HCT116 (cell line): ENCODE measurements at regions not wholly inside any gene's neighbourhood (a gene's known extent, or its start where the extent isn't known, plus 50 kb on each side); places are given as distances from the start of the nearest gene placed in this dataset.

Experiments
- ATAC-seq: fragments of 200-7000 bp; cut with Tn5 transposase; 2 replicates; pipeline ENCODE4 v1.9.1; 2020; ENCODE audit warnings: mild to moderate bottlenecking, moderate library complexity
- BruUV-seq: library from RNA; stranded (reverse); fragments of 400-500 nt; replicated peaks from 2 replicates; lab custom pipeline; 2021; lab: Mats Ljungman, UMichigan
- CTCF ChIA-PET: fragments of 300-600 bp; sonication (Branson Sonifier 250); formaldehyde crosslinking; loops from one replicate; lab custom pipeline; 2021; ENCODE audit warnings: antibody characterized with exemption; lab: Charles Lee
- POLR2A ChIA-PET: fragments of 300-600, 350-600 bp; sonication (Branson Sonifier 250); formaldehyde crosslinking; loops from one replicate; lab custom pipeline; 2021; ENCODE audit warnings: antibody characterized with exemption; lab: Charles Lee
- RAD21 ChIA-PET, 2 experiments: fragments of 300-600 bp; sonication (Branson Sonifier 250); formaldehyde crosslinking; loops; one replicate each; lab custom pipeline; 2023; ENCODE audit warnings: low total read pairs in 2 of 2; ENCODE audit not compliant: uncharacterized antibody in 2 of 2, unreplicated experiment in 2 of 2, low non-redundant PET in 1 of 2; lab: Charles Lee
- DNase-seq: peaks from one replicate; pipeline ENCODE4 v3.0.0-alpha.2; 2010; ENCODE audit warnings: low read depth, low spot score
- H2AFZ ChIP-seq: fragments of 200-600 bp; shearing (Covaris generic), sonication (generic); 2 replicates; pipeline ENCODE4 v1.6.1; 2017; ENCODE audit warnings: low read depth, mixed run types, mixed read lengths, antibody characterized with exemption, low read length; ENCODE audit not compliant: poor library complexity, severe bottlenecking
- H3K27ac ChIP-seq: 2 replicates; pipeline ENCODE4 v1.5.1; 2012; ENCODE audit warnings: low read depth, low read length
- H3K27me3 ChIP-seq: fragments of 200-600 bp; sonication (generic); 2 replicates; pipeline ENCODE4 v1.6.1; 2016; ENCODE audit warnings: mixed run types, low read length, mixed read lengths; ENCODE audit not compliant: insufficient read depth
- H3K36me3 ChIP-seq, 2 experiments: fragments of 200-500 bp in 1 of 2; fragments of 200-600 bp in 1 of 2; sonication (Bioruptor generic) in 1 of 2; sonication (generic) in 1 of 2; 2 replicates each; pipeline versions ENCODE4 v1.5.1 to v1.6.1; 2014 to 2016; ENCODE audit warnings: low read length in 2 of 2, inconsistent platforms in 1 of 2, mixed read lengths in 1 of 2, mixed run types in 1 of 2; ENCODE audit not compliant: insufficient read depth in 2 of 2, control insufficient read depth in 1 of 2
- H3K4me1 ChIP-seq, 2 experiments: fragments of 200-600 bp in 1 of 2; sonication (generic) in 1 of 2; 2 replicates each; pipeline versions ENCODE4 v1.5.1 to v1.6.1; 2012 to 2017; ENCODE audit warnings: low read length in 2 of 2, inconsistent platforms in 1 of 2, mild to moderate bottlenecking in 1 of 2, mixed read lengths in 1 of 2, mixed run types in 1 of 2, moderate library complexity in 1 of 2; ENCODE audit not compliant: insufficient read depth in 2 of 2, control insufficient read depth in 1 of 2
- H3K4me2 ChIP-seq: fragments of 200-600 bp; sonication (generic); 2 replicates; pipeline ENCODE4 v1.6.1; 2017; ENCODE audit warnings: mixed run types, low read length, mixed read lengths
- H3K4me3 ChIP-seq, 2 experiments: fragments of 200-600 bp in 1 of 2; sonication (generic) in 1 of 2; replicated peaks in 1 of 2; 2 replicates each; pipeline ENCODE4 v1.5.1; 2011 to 2016; ENCODE audit warnings: low read length in 2 of 2, control low read depth in 1 of 2, low read depth in 1 of 2, mild to moderate bottlenecking in 1 of 2, mixed read lengths in 1 of 2, mixed run types in 1 of 2
- H3K79me2 ChIP-seq: fragments of 200-600 bp; sonication (generic); 2 replicates; pipeline ENCODE4 v1.6.1; 2017; ENCODE audit warnings: mild to moderate bottlenecking, mixed run types, low read length, moderate library complexity, mixed read lengths; ENCODE audit not compliant: insufficient read depth
- H3K9ac ChIP-seq: fragments of 200-600 bp; sonication (generic); 2 replicates; pipeline ENCODE4 v1.6.1; 2016; ENCODE audit warnings: low read length, mixed read lengths
- H3K9me2 ChIP-seq: fragments of 200-600 bp; sonication (generic), shearing (Covaris generic); 2 replicates; pipeline ENCODE4 v1.6.1; 2017; ENCODE audit warnings: mixed run types, mild to moderate bottlenecking, moderate library complexity; ENCODE audit not compliant: insufficient read depth
- H3K9me3 ChIP-seq, 2 experiments: fragments of 200-500 bp in 1 of 2; fragments of 200-600 bp in 1 of 2; sonication (Bioruptor generic) in 1 of 2; sonication (generic) in 1 of 2; 2 replicates each; pipeline ENCODE4 v1.6.1; 2014 to 2017; ENCODE audit warnings: low read length in 2 of 2, mixed read lengths in 2 of 2, inconsistent platforms in 1 of 2, low read depth in 1 of 2, mild to moderate bottlenecking in 1 of 2, mixed run types in 1 of 2, moderate library complexity in 1 of 2; ENCODE audit not compliant: control insufficient read depth in 1 of 2, insufficient read depth in 1 of 2
- H4K20me1 ChIP-seq: fragments of 200-600 bp; sonication (generic), shearing (Covaris generic); 2 replicates; pipeline ENCODE4 v1.6.1; 2017; ENCODE audit warnings: mixed run types, mild to moderate bottlenecking, moderate library complexity; ENCODE audit not compliant: insufficient read depth
- ATF3 ChIP-seq: IDR thresholded peaks from 2 replicates; pipeline ENCODE4 v1.6.1; 2012
- CBX3 ChIP-seq: IDR thresholded peaks from 2 replicates; pipeline ENCODE4 v1.6.1; 2012; ENCODE audit warnings: low read depth
- CEBPB ChIP-seq: IDR thresholded peaks from 2 replicates; pipeline ENCODE4 v1.6.1; 2012; ENCODE audit warnings: low read depth
- CTCF ChIP-seq, 3 experiments: fragments of 200-600 bp in 1 of 3; sonication (generic) in 1 of 3; IDR thresholded peaks in 2 of 3; conservative IDR thresholded peaks in 1 of 3; 2 replicates each; pipeline ENCODE4 v1.5.1; 2012 to 2017; ENCODE audit warnings: low read depth in 2 of 3, low read length in 2 of 3, antibody characterized with exemption in 1 of 3, borderline replicate concordance in 1 of 3, control low read depth in 1 of 3, mild to moderate bottlenecking in 1 of 3, mixed read lengths in 1 of 3, mixed run types in 1 of 3, moderate library complexity in 1 of 3; ENCODE audit not compliant: insufficient read depth in 1 of 3
- ELF1 ChIP-seq: IDR thresholded peaks from 2 replicates; pipeline ENCODE4 v1.6.1; 2012; ENCODE audit warnings: low read depth, borderline replicate concordance
- EZH2 ChIP-seq: fragments of 200-600 bp; sonication (generic); IDR thresholded peaks from 2 replicates; pipeline ENCODE4 v1.6.1; 2017; ENCODE audit warnings: antibody characterized with exemption, mixed run types
- EZH2phosphoT487 ChIP-seq: fragments of 200-600 bp; IDR thresholded peaks from 2 replicates; pipeline ENCODE4 v1.6.1; 2018; ENCODE audit warnings: antibody characterized with exemption, borderline replicate concordance
- JUND ChIP-seq: IDR thresholded peaks from 2 replicates; pipeline ENCODE4 v1.6.1; 2012
- POLR2A ChIP-seq: IDR thresholded peaks from 2 replicates; pipeline ENCODE4 v1.7.0; 2011; ENCODE audit warnings: borderline replicate concordance; ENCODE audit not compliant: insufficient read depth, insufficient read length; ENCODE audit errors: extremely low read depth
- POLR2AphosphoS5 ChIP-seq: IDR thresholded peaks from 2 replicates; pipeline ENCODE4 v1.6.1; 2011; ENCODE audit warnings: mild to moderate bottlenecking, low read depth, low read length, moderate library complexity
- RAD21 ChIP-seq: IDR thresholded peaks from 2 replicates; pipeline ENCODE4 v1.6.1; 2012; ENCODE audit warnings: low read depth, mild to moderate bottlenecking
- SP1 ChIP-seq: IDR thresholded peaks from 2 replicates; pipeline ENCODE4 v1.6.1; 2012; ENCODE audit warnings: low read depth
- SRF ChIP-seq: IDR thresholded peaks from 2 replicates; pipeline ENCODE4 v1.6.1; 2012; ENCODE audit warnings: low read depth
- TCF7L2 ChIP-seq: IDR thresholded peaks from 2 replicates; pipeline ENCODE4 v1.7.0; 2011; ENCODE audit warnings: borderline replicate concordance, inconsistent platforms; ENCODE audit not compliant: insufficient read depth, insufficient read length; ENCODE audit errors: extremely low read depth
- YY1 ChIP-seq: IDR thresholded peaks from 2 replicates; pipeline ENCODE4 v1.6.1; 2011; ENCODE audit warnings: low read length, low read depth, moderate library complexity, mild to moderate bottlenecking; ENCODE audit not compliant: insufficient replicate concordance; ENCODE audit errors: extremely low read depth
- ZBTB33 ChIP-seq: IDR thresholded peaks from 2 replicates; pipeline ENCODE4 v1.6.1; 2011; ENCODE audit warnings: mild to moderate bottlenecking, low read length, moderate library complexity; ENCODE audit not compliant: insufficient replicate concordance; ENCODE audit errors: extremely low read depth
- ZNF274 ChIP-seq: fragments of 200-500 bp; sonication (Bioruptor generic); IDR thresholded peaks from 2 replicates; pipeline ENCODE4 v1.6.1; 2014; ENCODE audit warnings: mild to moderate bottlenecking, low read depth, low read length, inconsistent platforms
- intact Hi-C: fragments of 100-400 bp; cut with micrococcal nuclease; formaldehyde crosslinking; loops from 2 replicates; pipeline ENCODE4 v1.10.0; 2022

- ATAC-seq: no peak
- POLR2A ChIA-PET: no interaction called here
- no peaks in the 10 kb centered on the region for H3K4me1 ChIP-seq
- no TSS peak for BruUV-seq
- no peak overlapping the region for H3K9ac ChIP-seq
- no peak for TF ChIP-seq JUND
- no peak for TF ChIP-seq YY1
- no peak for TF ChIP-seq TCF7L2
- TF ChIP-seq CBX3: no peak
- no peak for TF ChIP-seq SP1
- no peak for TF ChIP-seq POLR2AphosphoS5
- TF ChIP-seq CEBPB: no peak
- no peak for TF ChIP-seq ATF3
- no peak for TF ChIP-seq POLR2A
- TF ChIP-seq EZH2phosphoT487: no peak
- TF ChIP-seq CTCF (IDR thresholded peaks at IDR 0.05 in 2 of 3, conservative IDR thresholded peaks at IDR 0.05 in 1 of 3; ENCODE audit: borderline replicate concordance in 1 of 3, insufficient read depth in 1 of 3, low read depth in 2 of 3, low read length in 2 of 3): no peak
- no peak for TF ChIP-seq RAD21
- TF ChIP-seq ZBTB33: no peak
- TF ChIP-seq SRF: no peak
- TF ChIP-seq ELF1: no peak
- TF ChIP-seq EZH2: no peak
- no peak for TF ChIP-seq ZNF274
- RAD21 ChIA-PET: no interaction called here
- no peaks in the 10 kb centered on the region for H3K36me3 ChIP-seq
- no peak overlapping the region for H2AFZ ChIP-seq
- peaks cover 23 to 30% of the 10 kb centered on the region in 2 experiments; a peak in 2 of 4 replicates for H3K9me3 ChIP-seq
- no peaks in the 10 kb centered on the region for H3K79me2 ChIP-seq
- intact Hi-C loops: no loop called here
- no peak overlapping the region for H3K4me2 ChIP-seq
- DNase-seq: no peak
- no peaks in the 10 kb centered on the region for H4K20me1 ChIP-seq
- CTCF ChIA-PET: no interaction called here
- no peak overlapping the region for H3K4me3 ChIP-seq
- H3K27ac ChIP-seq: no peak overlapping the region
- H3K27me3 ChIP-seq: no peaks in the 10 kb centered on the region
- H3K9me2 ChIP-seq: no peaks in the 10 kb centered on the region
These were observed 1085.3 kb upstream of the CNTNAP5 start for GRCh38 chr2:122939796-122940195.
